ENCODE measurements at regions not wholly inside any gene's neighbourhood (a gene's known extent, or its start where the extent isn't known, plus 50 kb on each side); places are given as distances from the start of the nearest gene placed in this dataset.

GRCh38 chr15:60119101-60119500 is 115.0 kb downstream of the FOXB1 start:
- peaks cover 13% of the 10 kb centered on the region for H3K27me3 ChIP-seq (ENCODE audit: control insufficient read depth, insufficient read depth, low read length)
- no peak overlapping the region for H2AFZ ChIP-seq (ENCODE audit: low read length)
- no peak overlapping the region for H3K4me2 ChIP-seq (ENCODE audit: extremely low read depth, insufficient read depth, low read length)
- no peak for DNase-seq (ENCODE audit: low read depth in 2 of 2)
- H3K4me1 ChIP-seq (ENCODE audit: control insufficient read depth, extremely low read depth, insufficient read depth, low read length) = no peaks in the 10 kb centered on the region
- H3K4me3 ChIP-seq (replicated peaks in 1 of 4; ENCODE audit: control extremely low read depth in 1 of 4, insufficient read depth in 1 of 4, low read depth in 3 of 4, low read length in 4 of 4) = no peak overlapping the region
- no peak overlapping the region for H3K9ac ChIP-seq (ENCODE audit: insufficient read depth, low read length)
- H3K9me3 ChIP-seq (ENCODE audit: control insufficient read depth, insufficient read depth, low read depth, low read length) = no peaks in the 10 kb centered on the region
- no peaks in the 10 kb centered on the region for H3K36me3 ChIP-seq (ENCODE audit: control insufficient read depth, insufficient read depth, low read length)
- H3K27ac ChIP-seq (ENCODE audit: insufficient read depth, low read length) = no peak overlapping the region
- no peaks in the 10 kb centered on the region for H3K79me2 ChIP-seq (ENCODE audit: control insufficient read depth, insufficient read depth, low read length)
- no peaks in the 10 kb centered on the region for H4K20me1 ChIP-seq (ENCODE audit: control insufficient read depth, extremely low read depth, insufficient read depth, low read length)
- no peak for TF ChIP-seq CTCF (conservative IDR thresholded peaks at IDR 0.05 in 1 of 2, IDR thresholded peaks at IDR 0.05 in 1 of 2; ENCODE audit: low read depth in 1 of 2, low read length in 2 of 2)

GRCh38 chr15:60120100-60120499 is 116.0 kb downstream of the FOXB1 start:
- no peak for DNase-seq (ENCODE audit: low read depth in 2 of 2)
- TF ChIP-seq EZH2 (IDR thresholded peaks at IDR 0.05; ENCODE audit: low read length, missing control alignments) (no peak), CTCF (conservative IDR thresholded peaks at IDR 0.05 in 1 of 2, IDR thresholded peaks at IDR 0.05 in 1 of 2; ENCODE audit: low read depth in 1 of 2, low read length in 2 of 2) (no peak)
- Histone ChIP-seq H3K27me3 (ENCODE audit: control insufficient read depth, insufficient read depth, low read length) (peaks cover 13% of the 10 kb centered on the region), H3K4me3 (replicated peaks in 1 of 4; ENCODE audit: control extremely low read depth in 1 of 4, insufficient read depth in 1 of 4, low read depth in 3 of 4, low read length in 4 of 4) (no peak overlapping the region), H3K4me2 (ENCODE audit: extremely low read depth, insufficient read depth, low read length) (no peak overlapping the region), H2AFZ (ENCODE audit: low read length) (no peak overlapping the region), H4K20me1 (ENCODE audit: control insufficient read depth, extremely low read depth, insufficient read depth, low read length) (no peaks in the 10 kb centered on the region), H3K9me3 (ENCODE audit: control insufficient read depth, insufficient read depth, low read depth, low read length) (no peaks in the 10 kb centered on the region), H3K79me2 (ENCODE audit: control insufficient read depth, insufficient read depth, low read length) (no peaks in the 10 kb centered on the region), H3K36me3 (ENCODE audit: control insufficient read depth, insufficient read depth, low read length) (no peaks in the 10 kb centered on the region), H3K9ac (ENCODE audit: insufficient read depth, low read length) (no peak overlapping the region), H3K27ac (ENCODE audit: insufficient read depth, low read length) (no peak overlapping the region), H3K4me1 (ENCODE audit: control insufficient read depth, extremely low read depth, insufficient read depth, low read length) (no peaks in the 10 kb centered on the region)

GRCh38 chr15:60121845-60122244 is 117.7 kb downstream of the FOXB1 start:
- no peak for DNase-seq (ENCODE audit: low read depth in 2 of 2)
- Histone ChIP-seq H3K27ac (ENCODE audit: insufficient read depth, low read length) (no peak overlapping the region), H3K4me2 (ENCODE audit: extremely low read depth, insufficient read depth, low read length) (no peak overlapping the region), H3K27me3 (ENCODE audit: control insufficient read depth, insufficient read depth, low read length) (peaks cover 11% of the 10 kb centered on the region), H3K9ac (ENCODE audit: insufficient read depth, low read length) (no peak overlapping the region), H3K4me3 (replicated peaks in 1 of 4; ENCODE audit: control extremely low read depth in 1 of 4, insufficient read depth in 1 of 4, low read depth in 3 of 4, low read length in 4 of 4) (no peak overlapping the region), H3K36me3 (ENCODE audit: control insufficient read depth, insufficient read depth, low read length) (no peaks in the 10 kb centered on the region), H3K9me3 (ENCODE audit: control insufficient read depth, insufficient read depth, low read depth, low read length) (no peaks in the 10 kb centered on the region), H3K4me1 (ENCODE audit: control insufficient read depth, extremely low read depth, insufficient read depth, low read length) (no peaks in the 10 kb centered on the region), H3K79me2 (ENCODE audit: control insufficient read depth, insufficient read depth, low read length) (no peaks in the 10 kb centered on the region), H2AFZ (ENCODE audit: low read length) (no peak overlapping the region), H4K20me1 (ENCODE audit: control insufficient read depth, extremely low read depth, insufficient read depth, low read length) (no peaks in the 10 kb centered on the region)
- no peak for TF ChIP-seq CTCF (conservative IDR thresholded peaks at IDR 0.05 in 1 of 2, IDR thresholded peaks at IDR 0.05 in 1 of 2; ENCODE audit: low read depth in 1 of 2, low read length in 2 of 2)
- TF ChIP-seq EZH2 (IDR thresholded peaks at IDR 0.05; ENCODE audit: low read length, missing control alignments) = no peak

All from fibroblast of lung (primary cell).